ENCODE measurements at regions not wholly inside any gene's neighbourhood (a gene's known extent, or its start where the extent isn't known, plus 50 kb on each side); places are given as distances from the start of the nearest gene placed in this dataset.
"Not testable (repeated sequence)": the region's sequence is repeated elsewhere in the genome, so short reads cannot be mapped to it uniquely, and the experiment has no call there.

- DNase-seq: no peak
Measured at GRCh38 chr6:9233226-9233625, 797.9 kb upstream of the SLC35B3 start.

GRCh38 chr6:9225441-9225871 lies 790.1 kb upstream of the SLC35B3 start:
- DNase-seq: no peak

- DNase-seq: no peak
Measured at GRCh38 chr6:9224539-9224938, 789.2 kb upstream of the SLC35B3 start.

- DNase-seq: not testable (repeated sequence)
Measured at GRCh38 chr6:9213717-9214116, 778.4 kb upstream of the SLC35B3 start.

GRCh38 chr6:9208966-9209365 lies 773.6 kb upstream of the SLC35B3 start:
- no peak for DNase-seq

GRCh38 chr6:9205645-9206044 lies 770.3 kb upstream of the SLC35B3 start:
- DNase-seq: no peak

GRCh38 chr6:9204171-9204570 lies 768.8 kb upstream of the SLC35B3 start:
- no peak for DNase-seq

- no peak for DNase-seq
Measured at GRCh38 chr6:9200712-9201111, 765.4 kb upstream of the SLC35B3 start.

- DNase-seq: no peak
Measured at GRCh38 chr6:9197726-9198125, 762.4 kb upstream of the SLC35B3 start.

- DNase-seq: no peak
Measured at GRCh38 chr6:9195322-9195721, 760.0 kb upstream of the SLC35B3 start.

- no peak for DNase-seq
Measured at GRCh38 chr6:9192405-9192909, 757.1 kb upstream of the SLC35B3 start.

GRCh38 chr6:9186148-9186547 lies 750.8 kb upstream of the SLC35B3 start:
- DNase-seq: no peak

- DNase-seq: no peak
Measured at GRCh38 chr6:9178071-9178470, 742.7 kb upstream of the SLC35B3 start.

- DNase-seq: no peak
Measured at GRCh38 chr6:9173229-9173628, 737.9 kb upstream of the SLC35B3 start.

GRCh38 chr6:9172096-9172495 lies 736.8 kb upstream of the SLC35B3 start:
- DNase-seq: no peak

GRCh38 chr6:9168669-9169068 lies 733.3 kb upstream of the SLC35B3 start:
- DNase-seq: no peak

GRCh38 chr6:9161731-9162130 lies 726.4 kb upstream of the SLC35B3 start:
- no peak for DNase-seq

GRCh38 chr6:9159051-9159450 lies 723.7 kb upstream of the SLC35B3 start:
- DNase-seq: no peak

GRCh38 chr6:9155836-9156235 lies 720.5 kb upstream of the SLC35B3 start:
- DNase-seq: no peak

- DNase-seq: no peak
Measured at GRCh38 chr6:9143140-9143539, 707.8 kb upstream of the SLC35B3 start.

- no peak for DNase-seq
Measured at GRCh38 chr6:9140951-9141460, 705.7 kb upstream of the SLC35B3 start.

GRCh38 chr6:9140172-9140571 lies 704.8 kb upstream of the SLC35B3 start:
- no peak for DNase-seq

GRCh38 chr6:9139746-9140145 lies 704.4 kb upstream of the SLC35B3 start:
- no peak for DNase-seq

GRCh38 chr6:9138936-9139335 lies 703.6 kb upstream of the SLC35B3 start:
- DNase-seq: no peak

- DNase-seq: no peak
Measured at GRCh38 chr6:9136141-9136822, 700.9 kb upstream of the SLC35B3 start.
